ENCODE measurements at regions not wholly inside any gene's neighbourhood (a gene's known extent, or its start where the extent isn't known, plus 50 kb on each side); places are given as distances from the start of the nearest gene placed in this dataset.
"Not testable (repeated sequence)": the region's sequence is repeated elsewhere in the genome, so short reads cannot be mapped to it uniquely, and the experiment has no call there.

GRCh38 chr10:105598207-105598606, 957.1 kb downstream of the SORCS3 start:
- DNase-seq = no peak

- no peak for DNase-seq
Measured at GRCh38 chr10:105597312-105597711, 956.2 kb downstream of the SORCS3 start.

GRCh38 chr10:105596749-105597148, 955.7 kb downstream of the SORCS3 start:
- DNase-seq = peak; percentile 8 to 22

- DNase-seq = no peak
Measured at GRCh38 chr10:105594296-105594695, 953.2 kb downstream of the SORCS3 start.

GRCh38 chr10:105592468-105592867, 951.4 kb downstream of the SORCS3 start:
- no peak for DNase-seq

- no peak for DNase-seq
Measured at GRCh38 chr10:105586451-105587098, 945.5 kb downstream of the SORCS3 start.

- DNase-seq = no peak
Measured at GRCh38 chr10:105585753-105586152, 944.7 kb downstream of the SORCS3 start.

GRCh38 chr10:105585171-105585570, 944.1 kb downstream of the SORCS3 start:
- no peak for DNase-seq

- DNase-seq = no peak
Measured at GRCh38 chr10:105579112-105579511, 938.0 kb downstream of the SORCS3 start.

- no peak for DNase-seq
Measured at GRCh38 chr10:105577865-105578607, 936.9 kb downstream of the SORCS3 start.

GRCh38 chr10:105559333-105560097, 918.4 kb downstream of the SORCS3 start:
- no peak for DNase-seq

- DNase-seq = not testable (repeated sequence)
Measured at GRCh38 chr10:105550453-105550852, 909.4 kb downstream of the SORCS3 start.

- DNase-seq = no peak
Measured at GRCh38 chr10:105549731-105550130, 908.6 kb downstream of the SORCS3 start.

GRCh38 chr10:105545101-105545500, 904.0 kb downstream of the SORCS3 start:
- no peak for DNase-seq

- DNase-seq = no peak
Measured at GRCh38 chr10:105540381-105540780, 899.3 kb downstream of the SORCS3 start.

GRCh38 chr10:105538874-105539273, 897.8 kb downstream of the SORCS3 start:
- DNase-seq = no peak

- DNase-seq = no peak
Measured at GRCh38 chr10:105535478-105535877, 894.4 kb downstream of the SORCS3 start.

GRCh38 chr10:105534086-105534485, 893.0 kb downstream of the SORCS3 start:
- no peak for DNase-seq

- no peak for DNase-seq
Measured at GRCh38 chr10:105516511-105516910, 875.4 kb downstream of the SORCS3 start.

GRCh38 chr10:105514106-105514505, 873.0 kb downstream of the SORCS3 start:
- DNase-seq = no peak

GRCh38 chr10:105509517-105509916, 868.4 kb downstream of the SORCS3 start:
- no peak for DNase-seq

- DNase-seq = no peak
Measured at GRCh38 chr10:105506262-105506661, 865.2 kb downstream of the SORCS3 start.

GRCh38 chr10:105503714-105504113, 862.6 kb downstream of the SORCS3 start:
- DNase-seq = no peak

- DNase-seq = no peak
Measured at GRCh38 chr10:105502058-105502457, 861.0 kb downstream of the SORCS3 start.

Measured in NCI-H526 (cell line).